ENCODE measurements at regions not wholly inside any gene's neighbourhood (a gene's known extent, or its start where the extent isn't known, plus 50 kb on each side); places are given as distances from the start of the nearest gene placed in this dataset.

- Mint-ChIP-seq H3K27ac (ENCODE audit: unreplicated experiment) (no peak overlapping the region), H3K27me3 (ENCODE audit: unreplicated experiment) (peaks cover 2% of the 10 kb centered on the region), H3K36me3 (ENCODE audit: unreplicated experiment) (no peaks in the 10 kb centered on the region), H3K9me3 (ENCODE audit: unreplicated experiment) (no peaks in the 10 kb centered on the region), H3K4me3 (ENCODE audit: unreplicated experiment) (no peak overlapping the region), H3K4me1 (ENCODE audit: low read depth, unreplicated experiment) (peaks cover 2% of the 10 kb centered on the region)
- TF ChIP-seq, protein P1, sequence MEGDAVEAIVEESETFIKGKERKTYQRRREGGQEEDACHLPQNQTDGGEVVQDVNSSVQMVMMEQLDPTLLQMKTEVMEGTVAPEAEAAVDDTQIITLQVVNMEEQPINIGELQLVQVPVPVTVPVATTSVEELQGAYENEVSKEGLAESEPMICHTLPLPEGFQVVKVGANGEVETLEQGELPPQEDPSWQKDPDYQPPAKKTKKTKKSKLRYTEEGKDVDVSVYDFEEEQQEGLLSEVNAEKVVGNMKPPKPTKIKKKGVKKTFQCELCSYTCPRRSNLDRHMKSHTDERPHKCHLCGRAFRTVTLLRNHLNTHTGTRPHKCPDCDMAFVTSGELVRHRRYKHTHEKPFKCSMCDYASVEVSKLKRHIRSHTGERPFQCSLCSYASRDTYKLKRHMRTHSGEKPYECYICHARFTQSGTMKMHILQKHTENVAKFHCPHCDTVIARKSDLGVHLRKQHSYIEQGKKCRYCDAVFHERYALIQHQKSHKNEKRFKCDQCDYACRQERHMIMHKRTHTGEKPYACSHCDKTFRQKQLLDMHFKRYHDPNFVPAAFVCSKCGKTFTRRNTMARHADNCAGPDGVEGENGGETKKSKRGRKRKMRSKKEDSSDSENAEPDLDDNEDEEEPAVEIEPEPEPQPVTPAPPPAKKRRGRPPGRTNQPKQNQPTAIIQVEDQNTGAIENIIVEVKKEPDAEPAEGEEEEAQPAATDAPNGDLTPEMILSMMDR (IDR thresholded peaks at IDR 0.05; ENCODE audit: partially characterized antibody, unreplicated experiment): no peak
- DNase-seq: no peak
Measured at GRCh38 chr2:7407906-7408680, 490.9 kb downstream of the RNF144A start.

GRCh38 chr2:7411691-7412090 lies 494.5 kb downstream of the RNF144A start:
- Mint-ChIP-seq H3K27me3 (ENCODE audit: unreplicated experiment) (no peaks in the 10 kb centered on the region), H3K27ac (ENCODE audit: unreplicated experiment) (no peak overlapping the region), H3K4me1 (ENCODE audit: low read depth, unreplicated experiment) (no peaks in the 10 kb centered on the region), H3K9me3 (ENCODE audit: unreplicated experiment) (no peaks in the 10 kb centered on the region), H3K4me3 (ENCODE audit: unreplicated experiment) (no peak overlapping the region), H3K36me3 (ENCODE audit: unreplicated experiment) (no peaks in the 10 kb centered on the region)
- no peak for DNase-seq
- TF ChIP-seq, protein P1 (IDR thresholded peaks at IDR 0.05; ENCODE audit: partially characterized antibody, unreplicated experiment): no peak

- no peaks in the 10 kb centered on the region for H3K9me3 Mint-ChIP-seq (ENCODE audit: unreplicated experiment)
- H3K27me3 Mint-ChIP-seq (ENCODE audit: unreplicated experiment): no peaks in the 10 kb centered on the region
- H3K36me3 Mint-ChIP-seq (ENCODE audit: unreplicated experiment): no peaks in the 10 kb centered on the region
- H3K27ac Mint-ChIP-seq (ENCODE audit: unreplicated experiment): no peak overlapping the region
- no peaks in the 10 kb centered on the region for H3K4me1 Mint-ChIP-seq (ENCODE audit: low read depth, unreplicated experiment)
- TF ChIP-seq, protein P1 (IDR thresholded peaks at IDR 0.05; ENCODE audit: partially characterized antibody, unreplicated experiment): no peak
- H3K4me3 Mint-ChIP-seq (ENCODE audit: unreplicated experiment): no peak overlapping the region
- DNase-seq: no peak
Measured at GRCh38 chr2:7417845-7418742, 500.9 kb downstream of the RNF144A start.

- Mint-ChIP-seq H3K27ac (ENCODE audit: unreplicated experiment) (no peak overlapping the region), H3K4me1 (ENCODE audit: low read depth, unreplicated experiment) (no peaks in the 10 kb centered on the region), H3K27me3 (ENCODE audit: unreplicated experiment) (no peaks in the 10 kb centered on the region), H3K36me3 (ENCODE audit: unreplicated experiment) (no peaks in the 10 kb centered on the region), H3K4me3 (ENCODE audit: unreplicated experiment) (no peak overlapping the region), H3K9me3 (ENCODE audit: unreplicated experiment) (no peaks in the 10 kb centered on the region)
- no peak for DNase-seq
- TF ChIP-seq, protein P1 (IDR thresholded peaks at IDR 0.05; ENCODE audit: partially characterized antibody, unreplicated experiment): no peak
Measured at GRCh38 chr2:7419186-7419585, 502.0 kb downstream of the RNF144A start.
